PFSK-1 (cell line): ENCODE measurements at regions not wholly inside any gene's neighbourhood (a gene's known extent, or its start where the extent isn't known, plus 50 kb on each side); places are given as distances from the start of the nearest gene placed in this dataset.

Source experiments
- FOXP2 ChIP-seq: optimal IDR thresholded peaks from 2 replicates; pipeline ENCODE3; 2011; ENCODE audit warnings: borderline replicate concordance, control low read depth, inconsistent platforms; ENCODE audit not compliant: insufficient read depth; ENCODE audit errors: extremely low read length, extremely low read depth
- POLR2AphosphoS5 ChIP-seq: IDR thresholded peaks from 2 replicates; pipeline ENCODE4 v1.6.1; 2012; ENCODE audit warnings: low read depth, mild to moderate bottlenecking, control low read depth, low read length, moderate library complexity
- SIN3A ChIP-seq: IDR thresholded peaks from 2 replicates; pipeline ENCODE4 v1.6.1; 2012; ENCODE audit warnings: mild to moderate bottlenecking, low read length, moderate library complexity, borderline replicate concordance; ENCODE audit not compliant: insufficient read depth
- TAF1 ChIP-seq: IDR thresholded peaks from 2 replicates; pipeline ENCODE4 v1.6.1; 2012; ENCODE audit warnings: low read length, control low read depth, borderline replicate concordance; ENCODE audit not compliant: insufficient read depth
- TF ChIP-seq, protein P1 (sequence below), 2 experiments: IDR thresholded peaks; 2 replicates each; pipeline versions ENCODE4 v1.6.1 to v1.8.0; 2011 to 2012; ENCODE audit warnings: low read depth in 2 of 2, low read length in 2 of 2, control low read depth in 1 of 2, inconsistent platforms in 1 of 2, mild to moderate bottlenecking in 1 of 2, moderate library complexity in 1 of 2; ENCODE audit not compliant: insufficient read depth in 1 of 2

DNA sequence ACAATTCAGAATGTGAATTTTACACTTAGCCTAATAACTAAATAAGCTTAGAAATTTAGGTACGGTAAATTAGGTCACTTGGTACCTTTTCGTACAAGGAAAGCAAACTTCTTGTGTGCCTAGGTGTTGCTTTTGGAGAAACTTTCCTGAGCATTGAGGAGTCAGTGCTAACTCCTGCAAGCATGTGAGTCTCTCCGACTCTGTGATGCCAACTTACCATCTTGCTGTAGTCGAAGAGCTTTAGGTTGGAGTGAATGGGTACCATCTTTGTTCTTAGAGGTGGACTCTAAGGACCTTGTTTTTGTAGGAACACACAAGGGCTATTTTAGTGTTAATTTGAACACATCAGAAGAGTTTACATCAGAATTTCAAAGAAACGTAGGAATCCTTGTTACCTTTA is 688.9 kb downstream of the USP25 start:
- no peak for TF ChIP-seq POLR2AphosphoS5
- TF ChIP-seq, protein P1, sequence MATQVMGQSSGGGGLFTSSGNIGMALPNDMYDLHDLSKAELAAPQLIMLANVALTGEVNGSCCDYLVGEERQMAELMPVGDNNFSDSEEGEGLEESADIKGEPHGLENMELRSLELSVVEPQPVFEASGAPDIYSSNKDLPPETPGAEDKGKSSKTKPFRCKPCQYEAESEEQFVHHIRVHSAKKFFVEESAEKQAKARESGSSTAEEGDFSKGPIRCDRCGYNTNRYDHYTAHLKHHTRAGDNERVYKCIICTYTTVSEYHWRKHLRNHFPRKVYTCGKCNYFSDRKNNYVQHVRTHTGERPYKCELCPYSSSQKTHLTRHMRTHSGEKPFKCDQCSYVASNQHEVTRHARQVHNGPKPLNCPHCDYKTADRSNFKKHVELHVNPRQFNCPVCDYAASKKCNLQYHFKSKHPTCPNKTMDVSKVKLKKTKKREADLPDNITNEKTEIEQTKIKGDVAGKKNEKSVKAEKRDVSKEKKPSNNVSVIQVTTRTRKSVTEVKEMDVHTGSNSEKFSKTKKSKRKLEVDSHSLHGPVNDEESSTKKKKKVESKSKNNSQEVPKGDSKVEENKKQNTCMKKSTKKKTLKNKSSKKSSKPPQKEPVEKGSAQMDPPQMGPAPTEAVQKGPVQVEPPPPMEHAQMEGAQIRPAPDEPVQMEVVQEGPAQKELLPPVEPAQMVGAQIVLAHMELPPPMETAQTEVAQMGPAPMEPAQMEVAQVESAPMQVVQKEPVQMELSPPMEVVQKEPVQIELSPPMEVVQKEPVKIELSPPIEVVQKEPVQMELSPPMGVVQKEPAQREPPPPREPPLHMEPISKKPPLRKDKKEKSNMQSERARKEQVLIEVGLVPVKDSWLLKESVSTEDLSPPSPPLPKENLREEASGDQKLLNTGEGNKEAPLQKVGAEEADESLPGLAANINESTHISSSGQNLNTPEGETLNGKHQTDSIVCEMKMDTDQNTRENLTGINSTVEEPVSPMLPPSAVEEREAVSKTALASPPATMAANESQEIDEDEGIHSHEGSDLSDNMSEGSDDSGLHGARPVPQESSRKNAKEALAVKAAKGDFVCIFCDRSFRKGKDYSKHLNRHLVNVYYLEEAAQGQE (IDR thresholded peaks at IDR 0.05; ENCODE audit: insufficient read depth in 1 of 2, low read depth in 2 of 2, low read length in 2 of 2), result no peak
- no peak for TF ChIP-seq FOXP2
- TF ChIP-seq SIN3A, result no peak
- TF ChIP-seq TAF1, result no peak

- peak; percentile 97; the same call in 1 of the 2 replicates for TF ChIP-seq SIN3A
- peak; percentile 65 for TF ChIP-seq POLR2AphosphoS5
- TF ChIP-seq TAF1, result peak; percentile 80; the same call in 1 of the 2 replicates
- TF ChIP-seq, protein P1 (IDR thresholded peaks at IDR 0.05; ENCODE audit: insufficient read depth in 1 of 2, low read depth in 2 of 2, low read length in 2 of 2), result peak in 1 of 2 experiments; percentile 69; a peak in 1 of 4 replicates
- peak; percentile 51 for TF ChIP-seq FOXP2
Measured at GRCh38 chr21:16419188-16419921, 689.6 kb downstream of the USP25 start.

DNA sequence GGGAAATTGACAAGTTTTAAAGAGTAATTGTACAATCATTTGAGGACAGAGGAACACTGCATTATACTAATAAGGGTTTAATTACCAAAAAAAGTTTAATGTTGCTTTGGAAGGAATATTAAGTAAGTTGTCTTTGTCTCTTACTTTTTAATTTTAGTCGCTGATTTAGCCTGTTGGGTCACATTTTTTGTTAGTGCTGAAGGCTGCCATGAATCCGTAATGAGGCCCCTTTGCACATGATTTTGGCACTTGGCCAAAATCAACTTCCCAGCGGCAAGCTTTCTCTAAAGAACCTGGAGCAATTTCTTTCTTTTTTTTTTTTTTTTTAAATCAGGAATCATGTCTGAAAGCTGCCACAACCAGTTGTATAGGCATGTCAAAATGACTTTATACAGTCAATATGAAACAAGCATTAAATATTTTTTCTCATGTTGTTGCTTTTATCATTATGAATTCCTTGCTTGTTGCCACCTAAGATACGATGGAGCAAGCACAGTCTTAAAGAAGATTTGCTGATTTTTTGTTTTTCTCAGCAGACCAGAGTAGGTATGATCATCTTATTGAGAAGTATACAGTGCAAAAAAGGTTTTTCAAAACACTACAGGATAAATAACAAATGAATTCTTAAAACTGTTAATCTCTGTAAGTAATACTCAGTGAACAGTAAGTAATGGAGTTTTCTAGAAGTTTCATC is 690.4 kb downstream of the USP25 start:
- TF ChIP-seq, protein P1 (IDR thresholded peaks at IDR 0.05; ENCODE audit: insufficient read depth in 1 of 2, low read depth in 2 of 2, low read length in 2 of 2), result 0 out of 4 replicates have a peak, but pooled peaks of 1 of the 2 experiments have one; percentile 34
- 0 out of 2 replicates have a peak, but pooled peaks have one; percentile 46 for TF ChIP-seq POLR2AphosphoS5
- TF ChIP-seq TAF1, result no peak
- TF ChIP-seq SIN3A, result peak; percentile 88; the same call in 1 of the 2 replicates

DNA sequence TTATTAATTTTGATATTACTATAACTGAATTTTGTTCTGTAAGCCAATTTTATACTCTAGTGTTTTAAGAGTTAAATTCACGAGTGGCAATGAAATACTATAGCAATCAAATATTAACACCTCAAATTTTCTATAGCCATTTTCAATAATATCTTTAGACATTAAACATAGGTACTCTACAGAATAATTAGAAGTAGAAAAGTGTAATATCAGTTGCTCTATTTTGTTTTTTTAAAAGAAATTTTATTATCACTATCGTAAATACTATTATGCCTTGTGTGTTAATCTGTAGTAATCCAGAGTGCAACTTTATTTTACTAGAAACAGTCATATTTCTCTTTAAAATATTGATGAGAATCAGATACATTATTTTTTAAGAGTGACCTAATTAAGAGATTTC is 691.2 kb downstream of the USP25 start:
- TF ChIP-seq POLR2AphosphoS5 (no peak), TAF1 (no peak), FOXP2 (no peak), SIN3A (no peak)
- TF ChIP-seq, protein P1 (IDR thresholded peaks at IDR 0.05; ENCODE audit: insufficient read depth in 1 of 2, low read depth in 2 of 2, low read length in 2 of 2), result no peak
